ENCODE measurements at regions not wholly inside any gene's neighbourhood (a gene's known extent, or its start where the extent isn't known, plus 50 kb on each side); places are given as distances from the start of the nearest gene placed in this dataset.

- TF ChIP-seq CTCF (IDR thresholded peaks at IDR 0.05): no peak
- TF ChIP-seq POLR2A (IDR thresholded peaks at IDR 0.05): no peak
Measured at GRCh38 chr12:75862692-75863471, 168.7 kb downstream of the PHLDA1 start.

All from thyroid gland (tissue), 4 donors.